BJ (cell line): ENCODE measurements at regions not wholly inside any gene's neighbourhood (a gene's known extent, or its start where the extent isn't known, plus 50 kb on each side); places are given as distances from the start of the nearest gene placed in this dataset.

Experiments
- CTCF ChIA-PET: fragments of 350-600 bp; formaldehyde crosslinking; extraction: SDS; loops from one replicate; lab custom pipeline; 2021; ENCODE audit warnings: antibody characterized with exemption, inconsistent platforms; lab: Yijun Ruan, JAX
- POLR2A ChIA-PET: fragments of 300-600 bp; sonication (Branson Sonifier 250); formaldehyde crosslinking; extraction: SDS; loops from one replicate; lab custom pipeline; 2021; ENCODE audit warnings: antibody characterized with exemption; lab: Charles Lee
- DNase-seq: peaks from one replicate; pipeline ENCODE4 v3.0.0-alpha.2; 2011; ENCODE audit warnings: low read depth
- H3K27me3 ChIP-seq: 2 replicates; pipeline ENCODE4 v1.6.0; 2011; ENCODE audit warnings: low read length; ENCODE audit not compliant: control insufficient read depth, insufficient read depth
- H3K36me3 ChIP-seq: 2 replicates; pipeline ENCODE4 v1.5.1; 2011; ENCODE audit warnings: low read length; ENCODE audit not compliant: control insufficient read depth, insufficient read depth
- H3K4me3 ChIP-seq: 2 replicates; pipeline ENCODE4 v1.5.1; 2011; ENCODE audit warnings: low read depth, mild to moderate bottlenecking, control low read depth, low read length
- TF ChIP-seq, protein P1 (sequence below): IDR thresholded peaks from 2 replicates; pipeline ENCODE4 v1.5.1; 2011; ENCODE audit warnings: low read depth, mild to moderate bottlenecking, control low read depth, inconsistent platforms, low read length, moderate library complexity; ENCODE audit not compliant: insufficient read depth

DNA sequence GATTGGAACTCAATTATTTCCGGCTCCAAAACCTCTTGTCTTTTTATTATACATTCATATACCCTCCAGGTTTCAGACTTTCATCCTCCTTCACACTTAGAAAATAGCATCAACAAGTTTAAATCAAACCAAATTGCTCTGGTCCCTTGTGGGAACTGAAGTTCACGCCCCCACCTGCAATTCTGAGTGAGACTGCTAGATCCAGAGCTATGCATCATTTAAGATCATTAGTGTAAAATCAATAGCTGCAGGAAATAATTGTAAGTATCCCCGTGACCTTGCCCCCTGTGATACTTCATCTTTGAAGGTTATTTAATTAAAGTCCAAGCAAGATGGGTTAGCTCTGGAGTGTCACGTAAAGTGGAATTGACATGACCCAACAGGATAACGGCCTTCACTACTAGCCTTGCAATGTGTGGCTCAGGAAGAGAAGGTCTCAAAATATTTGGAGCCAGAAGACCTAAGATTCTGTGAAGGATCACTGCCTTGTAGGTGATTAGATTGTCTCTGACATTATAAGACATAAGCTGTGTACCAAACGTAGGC, 742.2 kb upstream of the LRRC4C start:
- CTCF ChIA-PET: no interaction called here
- no peak overlapping the region for H3K4me3 ChIP-seq
- H3K27me3 ChIP-seq: no peaks in the 10 kb centered on the region
- H3K36me3 ChIP-seq: no peaks in the 10 kb centered on the region
- TF ChIP-seq, protein P1, sequence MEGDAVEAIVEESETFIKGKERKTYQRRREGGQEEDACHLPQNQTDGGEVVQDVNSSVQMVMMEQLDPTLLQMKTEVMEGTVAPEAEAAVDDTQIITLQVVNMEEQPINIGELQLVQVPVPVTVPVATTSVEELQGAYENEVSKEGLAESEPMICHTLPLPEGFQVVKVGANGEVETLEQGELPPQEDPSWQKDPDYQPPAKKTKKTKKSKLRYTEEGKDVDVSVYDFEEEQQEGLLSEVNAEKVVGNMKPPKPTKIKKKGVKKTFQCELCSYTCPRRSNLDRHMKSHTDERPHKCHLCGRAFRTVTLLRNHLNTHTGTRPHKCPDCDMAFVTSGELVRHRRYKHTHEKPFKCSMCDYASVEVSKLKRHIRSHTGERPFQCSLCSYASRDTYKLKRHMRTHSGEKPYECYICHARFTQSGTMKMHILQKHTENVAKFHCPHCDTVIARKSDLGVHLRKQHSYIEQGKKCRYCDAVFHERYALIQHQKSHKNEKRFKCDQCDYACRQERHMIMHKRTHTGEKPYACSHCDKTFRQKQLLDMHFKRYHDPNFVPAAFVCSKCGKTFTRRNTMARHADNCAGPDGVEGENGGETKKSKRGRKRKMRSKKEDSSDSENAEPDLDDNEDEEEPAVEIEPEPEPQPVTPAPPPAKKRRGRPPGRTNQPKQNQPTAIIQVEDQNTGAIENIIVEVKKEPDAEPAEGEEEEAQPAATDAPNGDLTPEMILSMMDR: no peak
- POLR2A ChIA-PET: no interaction called here
- no peak for DNase-seq

DNA sequence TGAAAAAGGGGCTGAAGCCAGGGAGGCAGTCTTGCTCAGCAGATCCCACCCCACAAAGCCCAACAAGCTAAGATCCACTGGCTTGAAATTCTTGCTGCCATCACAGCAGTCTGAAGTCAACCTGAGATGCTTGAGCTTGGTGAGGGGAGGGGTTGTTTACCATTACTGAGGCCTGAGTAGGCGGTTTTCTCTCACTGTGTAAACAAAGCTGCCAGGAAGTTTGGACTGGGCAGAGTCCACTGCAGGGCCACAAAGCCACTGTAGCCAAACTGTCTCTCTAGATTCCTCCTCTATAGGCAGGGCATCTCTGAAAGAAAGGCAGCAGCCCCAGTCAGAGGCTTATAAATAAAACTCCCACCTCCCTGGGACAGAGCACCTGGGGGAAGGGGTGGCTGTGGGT, 746.1 kb upstream of the LRRC4C start:
- Histone ChIP-seq H3K36me3 (no peaks in the 10 kb centered on the region), H3K27me3 (no peaks in the 10 kb centered on the region), H3K4me3 (no peak overlapping the region)
- CTCF ChIA-PET: no interaction called here
- no peak for DNase-seq
- TF ChIP-seq, protein P1: no peak
- POLR2A ChIA-PET: no interaction called here

DNA sequence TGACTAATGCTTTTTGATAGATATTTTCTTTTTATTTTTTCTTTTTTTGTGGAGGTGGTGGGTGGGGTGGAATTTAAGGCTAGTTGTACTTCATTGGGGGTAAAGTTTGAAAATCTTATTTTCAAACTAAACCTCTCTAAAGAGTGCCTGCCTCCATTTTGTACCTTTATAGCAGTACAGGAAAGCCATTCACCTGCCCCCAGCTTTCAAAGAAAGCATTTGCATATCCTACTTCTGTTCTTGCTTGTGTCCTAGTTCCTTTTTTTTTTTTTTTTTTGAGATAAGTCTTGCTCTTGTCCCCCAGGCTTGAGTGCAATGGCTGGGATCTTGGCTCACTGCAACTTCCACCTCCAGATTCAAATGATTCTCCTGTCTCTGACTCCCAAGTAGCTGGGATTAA, 766.2 kb upstream of the LRRC4C start:
- Histone ChIP-seq H3K27me3 (no peaks in the 10 kb centered on the region), H3K36me3 (no peaks in the 10 kb centered on the region), H3K4me3 (no peak overlapping the region)
- ChIA-PET POLR2A (no interaction called here), CTCF (no interaction called here)
- DNase-seq: no peak
- TF ChIP-seq, protein P1: no peak

DNA sequence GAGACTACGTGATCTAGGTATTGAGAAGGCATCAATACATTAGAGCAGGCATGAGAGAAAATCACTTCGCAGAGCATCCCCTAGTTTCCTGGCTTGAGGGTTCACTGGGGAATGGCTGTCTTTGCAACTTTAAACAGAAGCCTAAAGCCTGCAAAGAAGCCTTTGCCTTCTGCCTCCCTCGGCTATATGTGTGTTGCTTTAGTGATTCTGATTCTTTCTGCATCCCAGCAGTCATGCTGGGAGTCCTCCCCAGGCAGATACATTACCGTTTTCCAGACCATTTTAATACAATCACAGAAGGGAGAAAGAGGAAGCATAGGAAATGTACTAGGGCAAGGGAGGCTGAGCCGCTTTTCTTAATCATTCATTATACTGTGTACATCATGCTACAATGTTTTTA, 773.2 kb upstream of the LRRC4C start:
- Histone ChIP-seq H3K36me3 (no peaks in the 10 kb centered on the region), H3K27me3 (no peaks in the 10 kb centered on the region), H3K4me3 (no peak overlapping the region)
- ChIA-PET CTCF (no interaction called here), POLR2A (no interaction called here)
- DNase-seq: no peak
- TF ChIP-seq, protein P1: no peak

DNA sequence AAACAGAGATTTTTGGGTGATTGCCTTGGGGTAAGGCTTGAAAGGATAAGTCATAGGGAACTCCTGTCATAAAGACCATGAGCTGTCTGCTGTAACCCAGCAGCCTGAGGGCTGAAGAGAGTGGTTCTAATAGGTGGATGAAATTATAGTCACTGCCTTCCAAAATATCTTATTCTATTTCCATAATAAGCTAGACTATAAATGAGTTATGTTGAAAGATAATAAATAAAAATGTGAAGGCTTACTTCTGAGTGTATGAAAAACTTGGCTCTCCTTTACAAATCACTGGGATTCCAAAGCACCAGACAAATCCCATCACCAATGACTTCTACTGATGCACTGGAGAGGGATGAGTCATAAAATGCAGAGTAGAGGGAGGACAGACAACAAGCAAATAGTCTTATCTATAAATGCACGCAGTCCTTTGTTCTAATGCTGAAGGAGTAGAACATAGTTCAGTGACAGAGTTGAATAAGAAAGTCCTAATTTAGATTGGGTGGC, 775.0 kb upstream of the LRRC4C start:
- ChIA-PET POLR2A (no interaction called here), CTCF (interaction anchor here (1.3 kb wide), 1 partner anchor 10 kb away, joined by 3 read pairs; no protein-coding TSS in a partner anchor)
- H3K27me3 ChIP-seq: no peaks in the 10 kb centered on the region
- DNase-seq: peak; percentile 58
- TF ChIP-seq, protein P1: no peak
- H3K36me3 ChIP-seq: no peaks in the 10 kb centered on the region
- H3K4me3 ChIP-seq: no peak overlapping the region
